ENCODE measurements at regions not wholly inside any gene's neighbourhood (a gene's known extent, or its start where the extent isn't known, plus 50 kb on each side); places are given as distances from the start of the nearest gene placed in this dataset.

- no peak overlapping the region for H3K9ac ChIP-seq
- no peaks in the 10 kb centered on the region for H3K4me1 ChIP-seq (ENCODE audit: low read depth, poor library complexity, severe bottlenecking)
- H3K36me3 ChIP-seq (ENCODE audit: insufficient read depth) = no peaks in the 10 kb centered on the region
- H3K27me3 ChIP-seq (ENCODE audit: insufficient read depth, low read depth) = no peaks in the 10 kb centered on the region
- H3K4me3 ChIP-seq (IDR thresholded peaks at IDR 0.05; ENCODE audit: insufficient read depth, low read depth, low read length) = no peak overlapping the region
- no peak overlapping the region for H3K4me2 ChIP-seq
- TF ChIP-seq CTCF (conservative IDR thresholded peaks at IDR 0.05; ENCODE audit: low read depth, low read length) = no peak
- H4K20me1 ChIP-seq (ENCODE audit: insufficient read depth) = no peaks in the 10 kb centered on the region
- H3K79me2 ChIP-seq (ENCODE audit: insufficient read depth, low read depth) = no peaks in the 10 kb centered on the region
- no peak overlapping the region for H2AFZ ChIP-seq (ENCODE audit: low read depth)
- H3K27ac ChIP-seq = no peak overlapping the region
Measured at GRCh38 chr18:30328839-30329238, 713.7 kb downstream of the DSC3 start.

- Histone ChIP-seq H3K4me3 (IDR thresholded peaks at IDR 0.05; ENCODE audit: insufficient read depth, low read depth, low read length) (no peak overlapping the region), H3K9ac (no peak overlapping the region), H3K36me3 (ENCODE audit: insufficient read depth) (no peaks in the 10 kb centered on the region), H3K4me2 (no peak overlapping the region), H2AFZ (ENCODE audit: low read depth) (no peak overlapping the region), H3K27ac (no peak overlapping the region), H4K20me1 (ENCODE audit: insufficient read depth) (no peaks in the 10 kb centered on the region), H3K27me3 (ENCODE audit: insufficient read depth, low read depth) (no peaks in the 10 kb centered on the region), H3K79me2 (ENCODE audit: insufficient read depth, low read depth) (no peaks in the 10 kb centered on the region), H3K4me1 (ENCODE audit: low read depth, poor library complexity, severe bottlenecking) (no peaks in the 10 kb centered on the region)
- no peak for TF ChIP-seq CTCF (conservative IDR thresholded peaks at IDR 0.05; ENCODE audit: low read depth, low read length)
Measured at GRCh38 chr18:30302181-30302580, 740.4 kb downstream of the DSC3 start.

GRCh38 chr18:30298769-30299168 lies 743.8 kb downstream of the DSC3 start:
- Histone ChIP-seq H3K4me2 (no peak overlapping the region), H2AFZ (ENCODE audit: low read depth) (no peak overlapping the region), H3K9ac (no peak overlapping the region), H3K36me3 (ENCODE audit: insufficient read depth) (no peaks in the 10 kb centered on the region), H3K4me3 (IDR thresholded peaks at IDR 0.05; ENCODE audit: insufficient read depth, low read depth, low read length) (no peak overlapping the region), H3K27me3 (ENCODE audit: insufficient read depth, low read depth) (no peaks in the 10 kb centered on the region), H4K20me1 (ENCODE audit: insufficient read depth) (no peaks in the 10 kb centered on the region), H3K4me1 (ENCODE audit: low read depth, poor library complexity, severe bottlenecking) (no peaks in the 10 kb centered on the region), H3K27ac (no peak overlapping the region), H3K79me2 (ENCODE audit: insufficient read depth, low read depth) (no peaks in the 10 kb centered on the region)
- TF ChIP-seq CTCF (conservative IDR thresholded peaks at IDR 0.05; ENCODE audit: low read depth, low read length) = no peak

- Histone ChIP-seq H3K4me3 (IDR thresholded peaks at IDR 0.05; ENCODE audit: insufficient read depth, low read depth, low read length) (no peak overlapping the region), H3K4me2 (no peak overlapping the region), H2AFZ (ENCODE audit: low read depth) (no peak overlapping the region), H3K79me2 (ENCODE audit: insufficient read depth, low read depth) (no peaks in the 10 kb centered on the region), H3K4me1 (ENCODE audit: low read depth, poor library complexity, severe bottlenecking) (no peaks in the 10 kb centered on the region), H3K27ac (no peak overlapping the region), H3K9ac (no peak overlapping the region), H3K36me3 (ENCODE audit: insufficient read depth) (no peaks in the 10 kb centered on the region), H4K20me1 (ENCODE audit: insufficient read depth) (no peaks in the 10 kb centered on the region), H3K27me3 (ENCODE audit: insufficient read depth, low read depth) (no peaks in the 10 kb centered on the region)
- TF ChIP-seq CTCF (conservative IDR thresholded peaks at IDR 0.05; ENCODE audit: low read depth, low read length) = no peak
Measured at GRCh38 chr18:30288662-30289414, 753.7 kb downstream of the DSC3 start.
